Fibroblast of lung (primary cell): ENCODE measurements at regions not wholly inside any gene's neighbourhood (a gene's known extent, or its start where the extent isn't known, plus 50 kb on each side); places are given as distances from the start of the nearest gene placed in this dataset.

Experiments used
- EZH2 ChIP-seq: IDR thresholded peaks from 2 replicates; pipeline ENCODE4 v1.5.1; 2012; ENCODE audit warnings: low read length, control low read depth, mild to moderate bottlenecking; ENCODE audit errors: missing control alignments
- TF ChIP-seq, protein P1 (sequence below), 2 donors: IDR thresholded peaks in 1 of 2; conservative IDR thresholded peaks in 1 of 2; 1 replicate in 1 of 2; 2 replicates in 1 of 2; pipeline ENCODE4 v1.5.1; 2011 to 2012; ENCODE audit warnings: low read length in 2 of 2, control low read depth in 1 of 2, inconsistent platforms in 1 of 2, low read depth in 1 of 2, mild to moderate bottlenecking in 1 of 2

DNA sequence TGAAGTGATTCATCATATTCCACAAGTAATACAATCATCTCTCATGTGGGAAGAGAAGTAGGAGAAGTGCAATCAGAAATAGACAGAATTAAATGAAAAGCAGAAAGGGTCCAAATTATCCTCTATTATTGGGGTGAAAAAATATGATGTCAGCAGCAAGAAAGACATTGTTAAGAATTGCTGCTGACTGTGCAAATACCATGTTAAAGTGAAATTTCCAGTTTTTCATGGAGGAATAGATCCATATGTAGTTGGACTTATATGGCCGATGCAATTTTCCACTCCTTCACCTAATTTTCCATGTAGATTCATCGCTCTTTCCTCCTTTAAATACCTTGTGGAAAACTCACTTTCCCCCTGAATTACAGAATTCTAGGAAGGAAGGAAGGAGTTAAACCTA is 819.8 kb downstream of the GATA3 start:
- TF ChIP-seq, protein P1, sequence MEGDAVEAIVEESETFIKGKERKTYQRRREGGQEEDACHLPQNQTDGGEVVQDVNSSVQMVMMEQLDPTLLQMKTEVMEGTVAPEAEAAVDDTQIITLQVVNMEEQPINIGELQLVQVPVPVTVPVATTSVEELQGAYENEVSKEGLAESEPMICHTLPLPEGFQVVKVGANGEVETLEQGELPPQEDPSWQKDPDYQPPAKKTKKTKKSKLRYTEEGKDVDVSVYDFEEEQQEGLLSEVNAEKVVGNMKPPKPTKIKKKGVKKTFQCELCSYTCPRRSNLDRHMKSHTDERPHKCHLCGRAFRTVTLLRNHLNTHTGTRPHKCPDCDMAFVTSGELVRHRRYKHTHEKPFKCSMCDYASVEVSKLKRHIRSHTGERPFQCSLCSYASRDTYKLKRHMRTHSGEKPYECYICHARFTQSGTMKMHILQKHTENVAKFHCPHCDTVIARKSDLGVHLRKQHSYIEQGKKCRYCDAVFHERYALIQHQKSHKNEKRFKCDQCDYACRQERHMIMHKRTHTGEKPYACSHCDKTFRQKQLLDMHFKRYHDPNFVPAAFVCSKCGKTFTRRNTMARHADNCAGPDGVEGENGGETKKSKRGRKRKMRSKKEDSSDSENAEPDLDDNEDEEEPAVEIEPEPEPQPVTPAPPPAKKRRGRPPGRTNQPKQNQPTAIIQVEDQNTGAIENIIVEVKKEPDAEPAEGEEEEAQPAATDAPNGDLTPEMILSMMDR (conservative IDR thresholded peaks at IDR 0.05 in 1 of 2, IDR thresholded peaks at IDR 0.05 in 1 of 2; ENCODE audit: low read depth in 1 of 2, low read length in 2 of 2) = no peak
- TF ChIP-seq EZH2 = no peak
